Body of pancreas (tissue), 4 donors: ENCODE measurements at regions not wholly inside any gene's neighbourhood (a gene's known extent, or its start where the extent isn't known, plus 50 kb on each side); places are given as distances from the start of the nearest gene placed in this dataset.

ENCODE experiments used
- CTCF ChIP-seq, 7 experiments: fragments of 450-650 bp in 4 of 7; fragments of 200-600 bp in 3 of 7; sonication (generic) in 3 of 7; IDR thresholded peaks; one replicate each; pipeline ENCODE4 v1.5.1; 2016 to 2019; ENCODE audit warnings: antibody characterized with exemption in 7 of 7
- POLR2A ChIP-seq, 3 donors: fragments of 450-650 bp; IDR thresholded peaks; one replicate each; pipeline ENCODE4 v1.6.1; 2016; ENCODE audit warnings: antibody characterized with exemption in 3 of 3, mild to moderate bottlenecking in 2 of 3

DNA sequence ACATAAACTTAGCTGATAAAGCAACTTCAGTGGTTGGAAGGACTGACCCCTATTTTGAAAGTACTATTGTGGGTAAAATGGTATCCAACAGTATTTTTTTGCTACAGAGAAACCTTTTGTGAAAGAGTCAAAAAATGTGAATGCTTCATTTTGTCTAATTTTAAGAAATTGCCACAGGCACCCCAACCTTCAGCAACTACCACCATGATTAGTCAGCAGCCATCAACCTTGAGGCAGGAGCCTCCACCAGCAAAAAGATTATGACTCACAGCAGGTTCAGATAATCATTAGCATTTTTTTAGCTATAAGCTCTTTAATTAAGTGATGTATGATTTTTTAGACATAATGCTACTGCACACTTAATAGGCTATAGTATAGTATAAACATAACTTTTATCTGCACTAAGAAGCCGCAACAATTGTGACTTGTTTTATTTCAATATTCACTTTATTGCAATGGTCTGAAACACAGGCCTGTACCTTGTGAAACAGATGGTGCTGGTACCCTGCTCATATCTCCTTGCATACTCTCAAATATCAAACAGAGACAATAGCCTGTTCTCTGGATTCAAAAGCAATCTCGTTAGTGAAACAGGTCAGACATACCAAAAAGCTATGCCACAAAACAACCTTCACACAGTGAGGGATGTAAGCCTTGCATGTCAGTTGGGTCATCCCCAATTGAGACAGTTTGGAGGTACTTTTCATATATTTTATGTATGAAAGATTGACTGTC, 261.2 kb upstream of the FAM174A start:
- no peak for TF ChIP-seq CTCF (IDR thresholded peaks at IDR 0.05)
- no peak for TF ChIP-seq POLR2A (IDR thresholded peaks at IDR 0.05)
